ENCODE measurements at regions not wholly inside any gene's neighbourhood (a gene's known extent, or its start where the extent isn't known, plus 50 kb on each side); places are given as distances from the start of the nearest gene placed in this dataset.

GRCh38 chr1:56229186-56229585 is 350.2 kb downstream of the PLPP3 start:
- Histone ChIP-seq H3K4me3 (replicated peaks; ENCODE audit: low read depth, low read length) (no peak overlapping the region), H3K27me3 (replicated peaks; ENCODE audit: control insufficient read depth, insufficient read depth, low read length) (no peaks in the 10 kb centered on the region; the same call in none of the 2 replicates), H3K36me3 (ENCODE audit: control insufficient read depth, insufficient read depth, low read length) (no peaks in the 10 kb centered on the region)
- DNase-seq (ENCODE audit: extremely low read depth, insufficient read length): no peak
- TF ChIP-seq, protein P1, sequence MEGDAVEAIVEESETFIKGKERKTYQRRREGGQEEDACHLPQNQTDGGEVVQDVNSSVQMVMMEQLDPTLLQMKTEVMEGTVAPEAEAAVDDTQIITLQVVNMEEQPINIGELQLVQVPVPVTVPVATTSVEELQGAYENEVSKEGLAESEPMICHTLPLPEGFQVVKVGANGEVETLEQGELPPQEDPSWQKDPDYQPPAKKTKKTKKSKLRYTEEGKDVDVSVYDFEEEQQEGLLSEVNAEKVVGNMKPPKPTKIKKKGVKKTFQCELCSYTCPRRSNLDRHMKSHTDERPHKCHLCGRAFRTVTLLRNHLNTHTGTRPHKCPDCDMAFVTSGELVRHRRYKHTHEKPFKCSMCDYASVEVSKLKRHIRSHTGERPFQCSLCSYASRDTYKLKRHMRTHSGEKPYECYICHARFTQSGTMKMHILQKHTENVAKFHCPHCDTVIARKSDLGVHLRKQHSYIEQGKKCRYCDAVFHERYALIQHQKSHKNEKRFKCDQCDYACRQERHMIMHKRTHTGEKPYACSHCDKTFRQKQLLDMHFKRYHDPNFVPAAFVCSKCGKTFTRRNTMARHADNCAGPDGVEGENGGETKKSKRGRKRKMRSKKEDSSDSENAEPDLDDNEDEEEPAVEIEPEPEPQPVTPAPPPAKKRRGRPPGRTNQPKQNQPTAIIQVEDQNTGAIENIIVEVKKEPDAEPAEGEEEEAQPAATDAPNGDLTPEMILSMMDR (IDR thresholded peaks at IDR 0.05; ENCODE audit: insufficient read depth, low read length, poor library complexity, severe bottlenecking): no peak

DNA sequence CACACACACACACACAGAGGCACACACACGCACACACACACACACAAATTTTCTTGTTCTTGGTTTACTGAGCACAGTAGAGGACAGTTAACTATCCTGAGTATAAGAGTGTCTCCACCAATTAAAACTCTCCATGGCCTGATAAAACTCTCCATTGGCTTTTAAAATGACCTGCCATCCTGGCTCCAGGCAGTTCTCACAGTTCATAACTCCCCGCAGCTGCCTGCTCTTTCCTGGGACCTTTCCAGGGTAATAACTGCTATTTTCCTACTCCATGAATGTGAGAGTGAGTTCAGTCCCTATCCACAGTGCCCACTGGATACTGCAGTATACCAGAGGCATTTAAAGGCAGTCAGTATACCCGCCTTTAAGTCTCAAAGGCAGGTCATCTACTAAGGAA is 351.5 kb downstream of the PLPP3 start:
- TF ChIP-seq, protein P1 (IDR thresholded peaks at IDR 0.05; ENCODE audit: insufficient read depth, low read length, poor library complexity, severe bottlenecking): no peak
- Histone ChIP-seq H3K36me3 (ENCODE audit: control insufficient read depth, insufficient read depth, low read length) (no peaks in the 10 kb centered on the region), H3K27me3 (replicated peaks; ENCODE audit: control insufficient read depth, insufficient read depth, low read length) (no peaks in the 10 kb centered on the region; the same call in none of the 2 replicates), H3K4me3 (replicated peaks; ENCODE audit: low read depth, low read length) (no peak overlapping the region)
- DNase-seq (ENCODE audit: extremely low read depth, insufficient read length): no peak

- no peak overlapping the region for H3K4me3 ChIP-seq (replicated peaks; ENCODE audit: low read depth, low read length)
- no peaks in the 10 kb centered on the region for H3K36me3 ChIP-seq (ENCODE audit: control insufficient read depth, insufficient read depth, low read length)
- no peaks in the 10 kb centered on the region; the same call in none of the 2 replicates for H3K27me3 ChIP-seq (replicated peaks; ENCODE audit: control insufficient read depth, insufficient read depth, low read length)
- DNase-seq (ENCODE audit: extremely low read depth, insufficient read length): no peak
- TF ChIP-seq, protein P1 (IDR thresholded peaks at IDR 0.05; ENCODE audit: insufficient read depth, low read length, poor library complexity, severe bottlenecking): no peak
These were observed 352.0 kb downstream of the PLPP3 start for GRCh38 chr1:56227401-56227800.

- no peak overlapping the region for H3K4me3 ChIP-seq (replicated peaks; ENCODE audit: low read depth, low read length)
- H3K36me3 ChIP-seq (ENCODE audit: control insufficient read depth, insufficient read depth, low read length): no peaks in the 10 kb centered on the region
- no peak for DNase-seq (ENCODE audit: extremely low read depth, insufficient read length)
- TF ChIP-seq, protein P1 (IDR thresholded peaks at IDR 0.05; ENCODE audit: insufficient read depth, low read length, poor library complexity, severe bottlenecking): no peak
- no peaks in the 10 kb centered on the region; the same call in none of the 2 replicates for H3K27me3 ChIP-seq (replicated peaks; ENCODE audit: control insufficient read depth, insufficient read depth, low read length)
These were observed 353.2 kb downstream of the PLPP3 start for GRCh38 chr1:56225964-56226815.

- H3K4me3 ChIP-seq (replicated peaks; ENCODE audit: low read depth, low read length): no peak overlapping the region
- no peaks in the 10 kb centered on the region; the same call in none of the 2 replicates for H3K27me3 ChIP-seq (replicated peaks; ENCODE audit: control insufficient read depth, insufficient read depth, low read length)
- no peaks in the 10 kb centered on the region for H3K36me3 ChIP-seq (ENCODE audit: control insufficient read depth, insufficient read depth, low read length)
- TF ChIP-seq, protein P1 (IDR thresholded peaks at IDR 0.05; ENCODE audit: insufficient read depth, low read length, poor library complexity, severe bottlenecking): no peak
- DNase-seq (ENCODE audit: extremely low read depth, insufficient read length): no peak
These were observed 355.4 kb downstream of the PLPP3 start for GRCh38 chr1:56223968-56224367.

All from GM06990 (cell line).